ENCODE measurements at regions not wholly inside any gene's neighbourhood (a gene's known extent, or its start where the extent isn't known, plus 50 kb on each side); places are given as distances from the start of the nearest gene placed in this dataset.

DNA sequence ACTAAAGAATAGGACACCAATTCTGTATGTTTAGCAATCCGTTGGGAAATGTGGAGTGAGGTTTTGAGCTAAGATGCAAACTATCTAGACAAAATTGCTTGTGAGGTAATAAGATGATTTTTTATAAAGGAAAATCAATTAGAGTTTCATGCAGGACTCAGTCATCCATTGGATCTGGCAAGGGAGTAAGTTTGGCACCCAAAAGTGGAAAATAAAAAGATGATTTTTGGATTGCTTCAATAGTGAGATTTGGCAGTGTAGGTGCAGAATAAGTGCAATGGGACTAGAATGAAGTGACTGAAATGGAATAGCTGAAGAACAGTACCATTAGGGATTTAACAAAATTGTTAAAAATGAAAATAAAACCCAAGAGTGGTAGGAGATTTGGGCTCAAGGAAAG lies 290.5 kb upstream of the EPHA5 start:
- DNase-seq (ENCODE audit: extremely low spot score): no peak
- TF ChIP-seq SP1 (IDR thresholded peaks at IDR 0.05) (no peak), L3MBTL2 (conservative IDR thresholded peaks at IDR 0.05) (no peak), TARDBP (IDR thresholded peaks at IDR 0.05) (no peak), BHLHE40 (IDR thresholded peaks at IDR 0.05; ENCODE audit: borderline replicate concordance) (no peak), FOXK2 (IDR thresholded peaks at IDR 0.05) (no peak), NFRKB (IDR thresholded peaks at IDR 0.05) (no peak), LEF1 (IDR thresholded peaks at IDR 0.05; ENCODE audit: borderline replicate concordance) (no peak), ELF4 (IDR thresholded peaks at IDR 0.05) (no peak)
- ChIA-PET POLR2A (no interaction called here), CTCF (no interaction called here)

DNA sequence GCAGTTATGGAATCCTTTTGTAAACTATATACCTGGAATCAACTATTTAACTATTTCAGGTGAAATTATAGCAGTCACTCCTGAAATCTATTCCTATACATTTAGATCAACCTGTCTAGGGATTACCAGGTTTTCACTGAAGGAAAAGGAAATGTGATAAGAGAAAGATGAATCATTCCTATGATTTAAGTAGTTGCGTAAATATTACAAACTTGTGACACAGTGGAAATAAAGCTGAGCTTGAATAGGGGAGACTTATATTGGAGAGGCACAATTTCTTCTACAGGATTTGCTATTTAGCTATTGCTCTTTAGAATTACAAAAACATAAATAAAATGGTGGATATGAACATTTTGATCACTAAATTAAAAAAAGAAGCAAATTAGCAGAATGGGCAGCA lies 284.1 kb upstream of the EPHA5 start:
- DNase-seq (ENCODE audit: extremely low spot score): no peak
- ChIA-PET POLR2A (no interaction called here), CTCF (no interaction called here)
- TF ChIP-seq BHLHE40 (IDR thresholded peaks at IDR 0.05; ENCODE audit: borderline replicate concordance) (no peak), ARNT (IDR thresholded peaks at IDR 0.05) (no peak), ELF4 (IDR thresholded peaks at IDR 0.05) (no peak), FOXK2 (IDR thresholded peaks at IDR 0.05) (no peak), FOXA1 (IDR thresholded peaks at IDR 0.05) (no peak), FOXM1 (IDR thresholded peaks at IDR 0.05; ENCODE audit: borderline replicate concordance) (no peak), LEF1 (IDR thresholded peaks at IDR 0.05; ENCODE audit: borderline replicate concordance) (no peak), L3MBTL2 (conservative IDR thresholded peaks at IDR 0.05) (no peak), CTBP1 (IDR thresholded peaks at IDR 0.05; ENCODE audit: borderline replicate concordance) (no peak), HDGF (IDR thresholded peaks at IDR 0.05; ENCODE audit: borderline replicate concordance) (no peak), SUZ12 (IDR thresholded peaks at IDR 0.05) (no peak), NFRKB (IDR thresholded peaks at IDR 0.05) (no peak), TARDBP (IDR thresholded peaks at IDR 0.05) (no peak), SP1 (IDR thresholded peaks at IDR 0.05) (no peak), ZNF384 (IDR thresholded peaks at IDR 0.05) (no peak)
- TF ChIP-seq, protein P1, sequence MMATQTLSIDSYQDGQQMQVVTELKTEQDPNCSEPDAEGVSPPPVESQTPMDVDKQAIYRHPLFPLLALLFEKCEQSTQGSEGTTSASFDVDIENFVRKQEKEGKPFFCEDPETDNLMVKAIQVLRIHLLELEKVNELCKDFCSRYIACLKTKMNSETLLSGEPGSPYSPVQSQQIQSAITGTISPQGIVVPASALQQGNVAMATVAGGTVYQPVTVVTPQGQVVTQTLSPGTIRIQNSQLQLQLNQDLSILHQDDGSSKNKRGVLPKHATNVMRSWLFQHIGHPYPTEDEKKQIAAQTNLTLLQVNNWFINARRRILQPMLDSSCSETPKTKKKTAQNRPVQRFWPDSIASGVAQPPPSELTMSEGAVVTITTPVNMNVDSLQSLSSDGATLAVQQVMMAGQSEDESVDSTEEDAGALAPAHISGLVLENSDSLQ (IDR thresholded peaks at IDR 0.05): no peak

DNA sequence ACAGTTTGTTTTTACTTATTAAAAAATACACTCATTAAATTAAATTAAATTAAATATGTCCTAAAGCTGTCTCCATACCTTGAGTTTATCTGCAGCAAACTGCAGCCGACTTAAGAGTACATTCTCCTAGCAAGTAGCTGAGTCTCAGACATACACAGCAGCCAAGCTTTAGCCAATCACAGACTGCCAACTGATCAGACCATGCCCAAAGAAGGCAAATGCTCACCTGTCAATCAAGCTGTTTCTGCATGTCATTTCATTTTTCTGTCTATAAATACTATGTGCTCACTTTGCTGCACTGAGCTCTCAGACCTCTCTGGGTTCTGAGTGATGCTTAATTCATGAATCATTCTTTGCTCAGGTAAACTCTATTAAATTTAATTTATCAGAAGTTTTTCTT lies 280.9 kb upstream of the EPHA5 start:
- no peak for DNase-seq (ENCODE audit: extremely low spot score)
- ChIA-PET CTCF (no interaction called here), POLR2A (no interaction called here)
- TF ChIP-seq FOXK2 (IDR thresholded peaks at IDR 0.05) (no peak), ARNT (IDR thresholded peaks at IDR 0.05) (no peak), ELF4 (IDR thresholded peaks at IDR 0.05) (no peak), LEF1 (IDR thresholded peaks at IDR 0.05; ENCODE audit: borderline replicate concordance) (no peak), FOXM1 (IDR thresholded peaks at IDR 0.05; ENCODE audit: borderline replicate concordance) (no peak), BHLHE40 (IDR thresholded peaks at IDR 0.05; ENCODE audit: borderline replicate concordance) (no peak), L3MBTL2 (conservative IDR thresholded peaks at IDR 0.05) (no peak), TARDBP (IDR thresholded peaks at IDR 0.05) (no peak)
- TF ChIP-seq, protein P1 (IDR thresholded peaks at IDR 0.05): peak; percentile 71

GRCh38 chr4:65943076-65943475 lies 272.8 kb upstream of the EPHA5 start:
- TF ChIP-seq FOXA1 (IDR thresholded peaks at IDR 0.05): no peak
- TF ChIP-seq BHLHE40 (IDR thresholded peaks at IDR 0.05; ENCODE audit: borderline replicate concordance): no peak
- no peak for TF ChIP-seq FOXM1 (IDR thresholded peaks at IDR 0.05; ENCODE audit: borderline replicate concordance)
- TF ChIP-seq HDGF (IDR thresholded peaks at IDR 0.05; ENCODE audit: borderline replicate concordance): no peak
- no peak for TF ChIP-seq SP1 (IDR thresholded peaks at IDR 0.05)
- TF ChIP-seq LEF1 (IDR thresholded peaks at IDR 0.05; ENCODE audit: borderline replicate concordance): no peak
- no peak for TF ChIP-seq ELF4 (IDR thresholded peaks at IDR 0.05)
- TF ChIP-seq TARDBP (IDR thresholded peaks at IDR 0.05): no peak
- no peak for TF ChIP-seq L3MBTL2 (conservative IDR thresholded peaks at IDR 0.05)
- TF ChIP-seq FOXK2 (IDR thresholded peaks at IDR 0.05): no peak
- no peak for TF ChIP-seq SUZ12 (IDR thresholded peaks at IDR 0.05)
- TF ChIP-seq NFRKB (IDR thresholded peaks at IDR 0.05): no peak
- TF ChIP-seq CTBP1 (IDR thresholded peaks at IDR 0.05; ENCODE audit: borderline replicate concordance): no peak
- TF ChIP-seq, protein P1 (IDR thresholded peaks at IDR 0.05): no peak
- TF ChIP-seq ARNT (IDR thresholded peaks at IDR 0.05): no peak
- no peak for TF ChIP-seq ZNF384 (IDR thresholded peaks at IDR 0.05)
- DNase-seq (ENCODE audit: extremely low spot score): no peak
- POLR2A ChIA-PET: no interaction called here
- CTCF ChIA-PET: no interaction called here

DNA sequence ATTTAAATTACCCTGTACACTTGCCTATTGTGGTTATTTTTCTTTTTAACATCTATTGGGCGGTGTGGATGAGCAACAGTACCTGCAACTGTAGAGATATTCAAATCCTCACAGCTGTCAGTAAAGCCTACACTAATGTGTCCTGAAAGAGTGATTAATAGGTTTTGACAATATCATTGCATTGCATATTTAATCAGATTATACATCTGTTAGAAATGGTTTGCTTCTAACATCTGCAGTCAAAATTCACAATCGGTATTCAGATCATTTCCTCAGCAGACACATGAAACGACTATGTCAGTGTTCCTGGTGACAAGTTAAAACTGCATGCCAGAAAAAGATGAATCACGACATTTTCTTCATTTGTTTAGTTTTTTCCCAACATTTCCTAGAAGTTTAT lies 254.6 kb upstream of the EPHA5 start:
- POLR2A ChIA-PET: no interaction called here
- CTCF ChIA-PET: no interaction called here
- DNase-seq (ENCODE audit: extremely low spot score): no peak
- TF ChIP-seq NFRKB (IDR thresholded peaks at IDR 0.05) (no peak), ELF4 (IDR thresholded peaks at IDR 0.05) (no peak), L3MBTL2 (conservative IDR thresholded peaks at IDR 0.05) (no peak), LEF1 (IDR thresholded peaks at IDR 0.05; ENCODE audit: borderline replicate concordance) (no peak)

- TF ChIP-seq TARDBP (IDR thresholded peaks at IDR 0.05) (no peak), CTBP1 (IDR thresholded peaks at IDR 0.05; ENCODE audit: borderline replicate concordance) (no peak), FOXK2 (IDR thresholded peaks at IDR 0.05) (no peak), FOXA1 (IDR thresholded peaks at IDR 0.05) (no peak), LEF1 (IDR thresholded peaks at IDR 0.05; ENCODE audit: borderline replicate concordance) (no peak), SUZ12 (IDR thresholded peaks at IDR 0.05) (no peak), L3MBTL2 (conservative IDR thresholded peaks at IDR 0.05) (no peak), NFRKB (IDR thresholded peaks at IDR 0.05) (no peak), BHLHE40 (IDR thresholded peaks at IDR 0.05; ENCODE audit: borderline replicate concordance) (no peak), FOXM1 (IDR thresholded peaks at IDR 0.05; ENCODE audit: borderline replicate concordance) (no peak), ZNF384 (IDR thresholded peaks at IDR 0.05) (no peak), SP1 (IDR thresholded peaks at IDR 0.05) (no peak), ELF4 (IDR thresholded peaks at IDR 0.05) (no peak), HDGF (IDR thresholded peaks at IDR 0.05; ENCODE audit: borderline replicate concordance) (no peak), ARNT (IDR thresholded peaks at IDR 0.05) (no peak)
- TF ChIP-seq, protein P1 (IDR thresholded peaks at IDR 0.05): no peak
- DNase-seq (ENCODE audit: extremely low spot score): no peak
- ChIA-PET CTCF (no interaction called here), POLR2A (no interaction called here)
Observed at GRCh38 chr4:65923616-65924015, 253.3 kb upstream of the EPHA5 start.
